Lower lobe of right lung (tissue), 2 donors: ENCODE measurements at regions not wholly inside any gene's neighbourhood (a gene's known extent, or its start where the extent isn't known, plus 50 kb on each side); places are given as distances from the start of the nearest gene placed in this dataset.

ENCODE experiments used
- ATAC-seq, 2 donors: fragments of 200-7000 bp; cut with Tn5 transposase; one replicate each; pipeline ENCODE4 v1.9.1; 2020 to 2022; ENCODE audit warnings: mild to moderate bottlenecking in 2 of 2, moderate library complexity in 2 of 2
- DNase-seq: peaks from one replicate; pipeline ENCODE4 v3.0.0-alpha.2; 2020
- H3K27ac ChIP-seq: fragments of 200-600 bp; one replicate; pipeline ENCODE4 v1.8.0; 2022
- H3K27me3 ChIP-seq: fragments of 200-600 bp; one replicate; pipeline ENCODE4 v1.8.0; 2022; ENCODE audit warnings: low read depth
- H3K36me3 ChIP-seq: fragments of 200-600 bp; one replicate; pipeline ENCODE4 v1.8.0; 2022; ENCODE audit warnings: mild to moderate bottlenecking
- H3K4me1 ChIP-seq: fragments of 200-600 bp; one replicate; pipeline ENCODE4 v1.8.0; 2022
- H3K4me3 ChIP-seq: fragments of 200-600 bp; one replicate; pipeline ENCODE4 v1.8.0; 2022; ENCODE audit warnings: mild to moderate bottlenecking
- H3K9me3 ChIP-seq: fragments of 200-600 bp; one replicate; pipeline ENCODE4 v1.8.0; 2022
- intact Hi-C: fragments of 100-400 bp; cut with DNase I; formaldehyde crosslinking; loops from one replicate; pipeline ENCODE4 v1.11.0; 2022
- TF ChIP-seq, protein P1 (sequence below): fragments of 200-600 bp; IDR thresholded peaks from one replicate; pipeline ENCODE4 v1.8.0; 2022; ENCODE audit warnings: antibody characterized with exemption, mild to moderate bottlenecking
- donor health status: DM: no; HTN: yes; CAD: no; lungs with severe emphysema.

DNA sequence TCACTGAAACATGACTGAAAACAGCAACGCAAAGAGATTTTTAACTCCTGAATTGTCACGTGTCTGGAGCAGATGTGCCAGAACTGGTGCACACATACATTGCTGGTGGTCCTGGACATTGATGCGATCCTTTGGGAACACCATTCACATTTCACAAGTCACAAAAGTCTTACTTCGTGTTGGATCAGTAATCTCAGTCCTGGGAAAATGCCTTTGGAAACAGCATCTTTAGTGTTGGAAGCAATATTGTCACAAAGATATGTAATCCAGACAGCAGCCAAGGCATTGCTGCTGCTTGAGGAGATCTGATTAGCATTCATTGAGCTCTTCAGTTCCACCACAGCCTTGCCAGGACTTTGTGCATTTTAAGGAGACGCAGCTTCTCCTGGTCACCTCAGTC lies 126.2 kb upstream of the SH3BP4 start:
- ATAC-seq = no peak
- H3K27me3 ChIP-seq = no peaks in the 10 kb centered on the region
- no peak overlapping the region for H3K4me3 ChIP-seq
- intact Hi-C loops = no loop called here
- no peaks in the 10 kb centered on the region for H3K4me1 ChIP-seq
- H3K9me3 ChIP-seq = no peaks in the 10 kb centered on the region
- H3K27ac ChIP-seq = no peak overlapping the region
- no peaks in the 10 kb centered on the region for H3K36me3 ChIP-seq
- no peak for DNase-seq
- TF ChIP-seq, protein P1, sequence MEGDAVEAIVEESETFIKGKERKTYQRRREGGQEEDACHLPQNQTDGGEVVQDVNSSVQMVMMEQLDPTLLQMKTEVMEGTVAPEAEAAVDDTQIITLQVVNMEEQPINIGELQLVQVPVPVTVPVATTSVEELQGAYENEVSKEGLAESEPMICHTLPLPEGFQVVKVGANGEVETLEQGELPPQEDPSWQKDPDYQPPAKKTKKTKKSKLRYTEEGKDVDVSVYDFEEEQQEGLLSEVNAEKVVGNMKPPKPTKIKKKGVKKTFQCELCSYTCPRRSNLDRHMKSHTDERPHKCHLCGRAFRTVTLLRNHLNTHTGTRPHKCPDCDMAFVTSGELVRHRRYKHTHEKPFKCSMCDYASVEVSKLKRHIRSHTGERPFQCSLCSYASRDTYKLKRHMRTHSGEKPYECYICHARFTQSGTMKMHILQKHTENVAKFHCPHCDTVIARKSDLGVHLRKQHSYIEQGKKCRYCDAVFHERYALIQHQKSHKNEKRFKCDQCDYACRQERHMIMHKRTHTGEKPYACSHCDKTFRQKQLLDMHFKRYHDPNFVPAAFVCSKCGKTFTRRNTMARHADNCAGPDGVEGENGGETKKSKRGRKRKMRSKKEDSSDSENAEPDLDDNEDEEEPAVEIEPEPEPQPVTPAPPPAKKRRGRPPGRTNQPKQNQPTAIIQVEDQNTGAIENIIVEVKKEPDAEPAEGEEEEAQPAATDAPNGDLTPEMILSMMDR = no peak

DNA sequence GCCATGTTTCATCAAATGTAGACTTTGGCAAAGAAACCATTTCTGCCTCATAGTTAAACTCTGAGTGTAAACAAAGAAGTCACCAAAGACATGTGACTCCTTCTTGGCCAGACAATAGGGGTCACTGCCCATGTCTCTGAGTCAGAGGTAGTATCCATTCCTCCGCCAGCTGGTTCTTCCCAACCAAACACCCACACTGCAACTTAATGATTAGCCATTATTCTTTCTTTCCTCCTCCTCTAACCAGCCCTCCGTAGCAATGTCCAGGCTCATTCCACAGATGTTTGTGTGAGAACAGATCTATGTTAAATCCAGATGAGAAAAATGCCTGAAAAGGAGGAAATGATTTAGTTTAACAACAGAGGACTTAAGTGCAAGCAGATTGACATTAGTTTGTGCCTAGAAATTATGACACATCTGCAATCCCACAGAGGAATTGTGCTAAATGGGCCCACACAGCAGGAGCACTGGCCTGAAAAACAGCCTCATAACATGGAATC lies 127.9 kb upstream of the SH3BP4 start:
- no peaks in the 10 kb centered on the region for H3K36me3 ChIP-seq

DNA sequence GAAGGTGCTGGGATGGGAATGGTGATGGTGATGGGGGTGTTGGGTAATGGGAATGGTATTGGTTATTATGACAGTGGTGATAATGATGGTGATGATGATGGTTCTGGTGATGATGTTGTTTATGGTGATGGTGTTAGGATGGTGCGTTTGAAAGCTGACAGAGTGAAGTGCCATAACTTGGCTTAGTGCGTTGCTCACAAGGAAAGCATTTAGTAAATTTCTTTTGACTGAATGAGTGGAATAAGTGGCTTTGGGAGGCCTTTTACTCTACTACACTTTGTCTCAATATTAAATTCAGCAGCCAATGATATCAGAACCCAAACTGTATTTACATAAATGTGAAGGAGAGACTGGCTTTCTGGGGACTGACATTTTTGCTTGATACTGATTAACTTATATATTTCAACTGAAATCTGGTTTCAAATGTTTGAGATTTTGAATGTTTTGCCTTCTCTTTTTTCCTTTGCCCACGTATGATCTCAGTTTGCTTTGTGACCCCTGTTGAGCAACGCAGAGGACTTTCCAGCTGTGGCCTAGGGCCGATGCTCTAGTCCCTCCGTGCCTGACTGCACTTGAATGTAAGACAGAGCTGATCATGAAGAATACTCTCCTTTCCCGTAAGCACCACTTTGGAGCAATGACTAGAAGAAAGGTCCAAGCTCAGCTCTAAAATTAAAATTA lies 128.5 kb upstream of the SH3BP4 start:
- TF ChIP-seq, protein P1 = no peak
- H3K27me3 ChIP-seq = no peaks in the 10 kb centered on the region
- DNase-seq (no peak), ATAC-seq (peak; percentile 44 to 59)
- no peaks in the 10 kb centered on the region for H3K9me3 ChIP-seq
- H3K36me3 ChIP-seq = no peaks in the 10 kb centered on the region
- H3K27ac ChIP-seq = no peak overlapping the region
- intact Hi-C loops = no loop called here
- no peaks in the 10 kb centered on the region for H3K4me1 ChIP-seq
- H3K4me3 ChIP-seq = no peak overlapping the region

More for the DNA sequence above, 127.9 kb upstream of the SH3BP4 start:
- DNase-seq (no peak), ATAC-seq (peak; percentile 73 to 80)
- no peaks in the 10 kb centered on the region for H3K4me1 ChIP-seq
- H3K4me3 ChIP-seq = no peak overlapping the region
- TF ChIP-seq, protein P1 = no peak
- no peaks in the 10 kb centered on the region for H3K9me3 ChIP-seq
- intact Hi-C loops = no loop called here
- no peaks in the 10 kb centered on the region for H3K27me3 ChIP-seq
- no peak overlapping the region for H3K27ac ChIP-seq

DNA sequence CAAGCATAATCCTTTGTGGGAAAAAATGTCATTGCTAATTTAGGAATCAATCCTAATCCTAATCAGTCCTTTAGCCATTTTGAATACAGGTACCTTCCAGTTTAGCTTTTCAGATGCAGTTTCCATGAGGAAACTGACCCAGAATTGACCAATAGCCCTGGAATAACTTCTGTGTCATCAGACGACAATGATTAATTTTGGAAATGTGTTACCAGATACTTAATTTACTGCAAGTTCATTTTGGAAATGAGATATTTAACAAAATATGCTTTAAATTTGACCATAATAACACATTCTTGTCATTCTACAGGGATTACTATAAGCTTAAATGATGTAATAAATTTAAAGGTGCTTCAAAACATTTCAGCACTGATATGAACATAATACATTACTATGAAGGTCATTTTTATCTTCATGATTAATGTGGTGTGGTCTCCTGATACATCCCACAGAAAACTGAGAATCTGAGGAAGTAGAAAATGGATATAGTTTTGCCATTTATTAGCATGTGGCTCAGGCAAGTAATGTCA lies 129.8 kb upstream of the SH3BP4 start:
- Histone ChIP-seq H3K9me3 (no peaks in the 10 kb centered on the region), H3K4me1 (no peaks in the 10 kb centered on the region), H3K27ac (no peak overlapping the region), H3K27me3 (no peaks in the 10 kb centered on the region), H3K36me3 (no peaks in the 10 kb centered on the region), H3K4me3 (no peak overlapping the region)
- TF ChIP-seq, protein P1 = no peak
- DNase-seq (no peak), ATAC-seq (no peak)
- intact Hi-C loops = no loop called here

DNA sequence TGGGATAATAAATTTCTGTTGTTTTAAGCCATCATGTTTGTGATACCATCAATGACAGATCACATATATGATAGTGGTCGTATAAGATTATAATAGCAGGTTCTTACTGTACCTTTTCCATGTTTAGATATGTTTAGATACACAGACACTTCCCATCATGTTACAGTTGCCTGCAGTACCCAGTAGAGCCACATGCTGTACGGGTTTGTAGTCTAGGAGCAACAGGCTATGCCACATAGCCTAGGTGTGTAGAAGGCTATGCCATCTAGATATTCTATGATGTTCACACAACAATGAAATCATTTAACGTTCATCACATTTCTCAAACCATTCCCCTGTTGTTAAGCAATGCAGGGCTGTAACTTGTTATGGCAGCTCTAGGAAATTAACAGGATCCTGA lies 132.9 kb upstream of the SH3BP4 start:
- no peaks in the 10 kb centered on the region for H3K9me3 ChIP-seq
- no peaks in the 10 kb centered on the region for H3K27me3 ChIP-seq
- ATAC-seq = no peak
- no peak overlapping the region for H3K4me3 ChIP-seq
- H3K36me3 ChIP-seq = no peaks in the 10 kb centered on the region
- H3K4me1 ChIP-seq = no peaks in the 10 kb centered on the region
- TF ChIP-seq, protein P1 = no peak
- no peak for DNase-seq
- intact Hi-C loops = no loop called here
- H3K27ac ChIP-seq = no peak overlapping the region
